ENCODE measurements at regions not wholly inside any gene's neighbourhood (a gene's known extent, or its start where the extent isn't known, plus 50 kb on each side); places are given as distances from the start of the nearest gene placed in this dataset.

- no peak overlapping the region for H3K27ac ChIP-seq
- no peak for TF ChIP-seq ZFX (IDR thresholded peaks at IDR 0.05; ENCODE audit: borderline replicate concordance)
- TF ChIP-seq, protein P1, sequence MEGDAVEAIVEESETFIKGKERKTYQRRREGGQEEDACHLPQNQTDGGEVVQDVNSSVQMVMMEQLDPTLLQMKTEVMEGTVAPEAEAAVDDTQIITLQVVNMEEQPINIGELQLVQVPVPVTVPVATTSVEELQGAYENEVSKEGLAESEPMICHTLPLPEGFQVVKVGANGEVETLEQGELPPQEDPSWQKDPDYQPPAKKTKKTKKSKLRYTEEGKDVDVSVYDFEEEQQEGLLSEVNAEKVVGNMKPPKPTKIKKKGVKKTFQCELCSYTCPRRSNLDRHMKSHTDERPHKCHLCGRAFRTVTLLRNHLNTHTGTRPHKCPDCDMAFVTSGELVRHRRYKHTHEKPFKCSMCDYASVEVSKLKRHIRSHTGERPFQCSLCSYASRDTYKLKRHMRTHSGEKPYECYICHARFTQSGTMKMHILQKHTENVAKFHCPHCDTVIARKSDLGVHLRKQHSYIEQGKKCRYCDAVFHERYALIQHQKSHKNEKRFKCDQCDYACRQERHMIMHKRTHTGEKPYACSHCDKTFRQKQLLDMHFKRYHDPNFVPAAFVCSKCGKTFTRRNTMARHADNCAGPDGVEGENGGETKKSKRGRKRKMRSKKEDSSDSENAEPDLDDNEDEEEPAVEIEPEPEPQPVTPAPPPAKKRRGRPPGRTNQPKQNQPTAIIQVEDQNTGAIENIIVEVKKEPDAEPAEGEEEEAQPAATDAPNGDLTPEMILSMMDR (IDR thresholded peaks at IDR 0.05) = no peak
Measured at GRCh38 chr2:150135223-150135883, 352.1 kb downstream of the RND3 start.

- H3K27ac ChIP-seq = no peak overlapping the region
- TF ChIP-seq, protein P1 (IDR thresholded peaks at IDR 0.05) = no peak
- TF ChIP-seq ZFX (IDR thresholded peaks at IDR 0.05; ENCODE audit: borderline replicate concordance) = no peak
Measured at GRCh38 chr2:150134223-150134857, 353.1 kb downstream of the RND3 start.

DNA sequence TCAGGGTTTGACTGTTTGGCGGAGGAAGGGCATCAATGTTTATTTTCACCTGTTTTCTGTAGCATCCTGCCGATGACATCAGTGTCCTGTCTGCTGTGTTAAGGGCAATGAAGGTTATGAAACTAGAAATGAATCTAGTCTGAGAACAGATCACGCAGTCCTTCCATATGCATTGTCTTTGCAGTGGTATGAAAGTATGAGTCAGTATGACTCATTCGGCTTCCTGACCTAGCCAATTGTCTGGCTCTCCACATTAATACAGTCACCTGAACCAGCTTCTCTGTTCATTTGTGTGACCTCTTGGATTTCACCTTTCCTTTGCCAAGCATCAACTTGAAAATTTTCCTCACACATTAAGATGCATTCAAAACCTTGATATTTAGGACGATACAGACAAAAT lies 353.8 kb downstream of the RND3 start:
- TF ChIP-seq ZFX (IDR thresholded peaks at IDR 0.05; ENCODE audit: borderline replicate concordance) = no peak
- H3K27ac ChIP-seq = no peak overlapping the region

DNA sequence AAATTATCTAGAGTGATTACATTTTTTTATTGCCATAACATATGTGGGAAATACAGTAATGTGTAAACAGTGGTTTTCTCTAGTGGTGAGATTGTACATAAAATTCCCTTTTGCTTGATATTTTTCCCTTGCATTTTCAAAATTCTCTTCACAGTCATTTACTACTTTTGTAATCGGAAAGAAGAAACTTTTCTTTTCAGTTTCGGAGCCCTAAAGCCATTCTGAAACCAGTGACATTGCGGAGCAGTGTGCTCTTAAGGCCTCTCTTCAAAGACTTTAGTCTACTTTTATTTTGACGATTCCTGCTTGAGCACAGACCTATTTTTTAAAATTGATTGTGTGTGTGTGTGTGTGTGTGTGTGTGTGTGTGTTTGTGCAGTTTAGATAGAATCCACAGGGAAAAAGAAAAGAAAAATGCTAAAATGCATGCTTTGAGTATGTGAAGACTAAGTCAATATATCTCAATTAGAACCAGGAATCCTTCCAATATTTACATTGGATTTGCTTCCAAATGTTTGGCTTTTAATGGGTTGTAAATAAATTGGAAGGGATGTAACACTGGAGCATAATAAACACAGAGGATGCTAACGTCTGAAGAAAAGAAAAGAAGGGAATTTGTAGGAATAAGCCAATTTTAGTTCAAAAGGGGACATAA lies 357.4 kb downstream of the RND3 start:
- H3K27ac ChIP-seq = 0 out of 2 replicates have a peak overlapping the region, but pooled peaks have one; percentile 29
- TF ChIP-seq, protein P1 (IDR thresholded peaks at IDR 0.05) = no peak
- TF ChIP-seq ZFX (IDR thresholded peaks at IDR 0.05; ENCODE audit: borderline replicate concordance) = no peak

- no peak overlapping the region for H3K27ac ChIP-seq
- no peak for TF ChIP-seq ZFX (IDR thresholded peaks at IDR 0.05; ENCODE audit: borderline replicate concordance)
- TF ChIP-seq, protein P1 (IDR thresholded peaks at IDR 0.05) = no peak
Measured at GRCh38 chr2:150127995-150128394, 359.5 kb downstream of the RND3 start.

DNA sequence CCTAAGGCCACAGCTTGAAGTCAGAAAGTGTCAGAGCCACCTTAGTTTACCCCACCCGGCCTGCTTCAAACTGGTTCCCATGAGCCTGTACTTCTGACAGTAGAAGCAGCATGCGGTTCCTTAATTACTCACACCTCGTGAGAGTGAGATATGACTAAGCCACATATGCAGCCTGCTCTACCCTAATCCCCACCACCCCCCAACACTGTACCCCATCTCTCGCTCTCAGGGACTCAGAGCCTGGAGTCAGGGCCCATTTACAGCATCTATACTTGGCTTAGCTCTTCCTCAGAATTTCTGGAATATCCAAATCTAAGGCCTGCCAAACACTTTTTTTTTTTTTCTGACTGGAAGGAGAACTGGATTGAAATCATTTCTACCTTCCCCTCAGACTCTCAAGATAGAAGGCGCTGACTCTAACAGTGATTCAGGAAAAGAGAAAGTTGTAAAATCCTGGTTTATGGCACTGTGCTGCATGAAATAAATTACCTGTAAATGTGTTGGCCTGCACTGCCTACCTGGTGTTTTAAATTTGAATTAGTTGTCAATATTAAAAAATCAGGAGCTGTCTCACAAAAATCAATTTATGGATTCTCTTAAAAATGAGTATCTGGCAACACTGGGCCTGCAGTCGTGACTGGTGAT lies 360.0 kb downstream of the RND3 start:
- no peak for TF ChIP-seq ZFX (IDR thresholded peaks at IDR 0.05; ENCODE audit: borderline replicate concordance)
- TF ChIP-seq, protein P1 (IDR thresholded peaks at IDR 0.05) = no peak

DNA sequence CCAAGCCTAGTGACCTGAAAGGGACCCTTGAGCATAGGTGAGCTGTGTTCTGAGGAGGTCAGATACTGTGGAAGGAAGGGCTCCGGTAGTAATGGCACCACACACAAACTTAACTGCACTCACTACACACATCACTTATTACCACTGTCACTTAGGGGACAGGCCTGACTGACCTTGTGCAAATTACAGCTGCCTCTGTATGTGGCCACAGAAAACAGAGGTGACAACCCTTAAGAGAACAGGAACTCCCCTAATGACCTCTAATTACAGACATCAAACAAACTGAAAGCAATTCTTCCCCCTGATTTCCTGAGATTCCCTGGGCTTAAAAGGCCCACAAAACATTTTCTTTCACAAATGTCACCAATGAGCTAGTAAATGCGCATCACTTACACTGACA lies 360.6 kb downstream of the RND3 start:
- no peak for TF ChIP-seq ZFX (IDR thresholded peaks at IDR 0.05; ENCODE audit: borderline replicate concordance)
- TF ChIP-seq, protein P1 (IDR thresholded peaks at IDR 0.05) = no peak
- no peak overlapping the region for H3K27ac ChIP-seq

More for the DNA sequence above, 360.0 kb downstream of the RND3 start:
- H3K27ac ChIP-seq = no peak overlapping the region
